GM12865 (cell line): ENCODE measurements at regions not wholly inside any gene's neighbourhood (a gene's known extent, or its start where the extent isn't known, plus 50 kb on each side); places are given as distances from the start of the nearest gene placed in this dataset.

Experiments
- DNase-seq: peaks from one replicate; pipeline ENCODE4 v3.0.0; 2010; ENCODE audit warnings: low read depth
- H3K4me3 ChIP-seq: 2 replicates; pipeline ENCODE4 v1.5.1; 2011; ENCODE audit warnings: mild to moderate bottlenecking, low read depth, low read length, control low read depth
- CTCF ChIP-seq: IDR thresholded peaks from 2 replicates; pipeline ENCODE4 v1.5.1; 2011; ENCODE audit warnings: low read length, control low read depth, low read depth, inconsistent platforms; ENCODE audit not compliant: insufficient read depth; ENCODE audit errors: missing control alignments

- no peak for DNase-seq
- no peak for TF ChIP-seq CTCF
- no peak overlapping the region for H3K4me3 ChIP-seq
Observed at GRCh38 chr12:24374452-24374851, 425.0 kb upstream of the SOX5 start.

- TF ChIP-seq CTCF: no peak
- no peak for DNase-seq
Observed at GRCh38 chr12:24373004-24373403, 423.5 kb upstream of the SOX5 start.

GRCh38 chr12:24366514-24366913 lies 417.0 kb upstream of the SOX5 start:
- no peak overlapping the region for H3K4me3 ChIP-seq
- DNase-seq: no peak
- no peak for TF ChIP-seq CTCF

More at GRCh38 chr12:24373004-24373403, 423.5 kb upstream of the SOX5 start:
- no peak overlapping the region for H3K4me3 ChIP-seq

GRCh38 chr12:24364921-24365320 lies 415.5 kb upstream of the SOX5 start:
- no peak for TF ChIP-seq CTCF
- H3K4me3 ChIP-seq: no peak overlapping the region
- no peak for DNase-seq

- DNase-seq: no peak
- no peak for TF ChIP-seq CTCF
- no peak overlapping the region for H3K4me3 ChIP-seq
Observed at GRCh38 chr12:24363177-24363754, 413.8 kb upstream of the SOX5 start.

- no peak overlapping the region for H3K4me3 ChIP-seq
- no peak for TF ChIP-seq CTCF
- no peak for DNase-seq
Observed at GRCh38 chr12:24361877-24362580, 412.6 kb upstream of the SOX5 start.

GRCh38 chr12:24360907-24361306 lies 411.4 kb upstream of the SOX5 start:
- no peak for TF ChIP-seq CTCF
- no peak overlapping the region for H3K4me3 ChIP-seq
- DNase-seq: peak; percentile 44
